ENCODE measurements at regions not wholly inside any gene's neighbourhood (a gene's known extent, or its start where the extent isn't known, plus 50 kb on each side); places are given as distances from the start of the nearest gene placed in this dataset.

- TF ChIP-seq CTCF (IDR thresholded peaks at IDR 0.05) (no peak), POLR2A (IDR thresholded peaks at IDR 0.05) (no peak)
These were observed 449.8 kb downstream of the FGF9 start for GRCh38 chr13:22120646-22121045.

Measured in lower leg skin (tissue), 3 donors.